HCT116 (cell line): ENCODE measurements at regions not wholly inside any gene's neighbourhood (a gene's known extent, or its start where the extent isn't known, plus 50 kb on each side); places are given as distances from the start of the nearest gene placed in this dataset.

Experiments
- ATAC-seq: fragments of 200-7000 bp; cut with Tn5 transposase; 2 replicates; pipeline ENCODE4 v1.9.1; 2020; ENCODE audit warnings: mild to moderate bottlenecking, moderate library complexity
- BruUV-seq: library from RNA; stranded (reverse); fragments of 400-500 nt; replicated peaks from 2 replicates; lab custom pipeline; 2021; lab: Mats Ljungman, UMichigan
- CTCF ChIA-PET: fragments of 300-600 bp; sonication (Branson Sonifier 250); formaldehyde crosslinking; loops from one replicate; lab custom pipeline; 2021; ENCODE audit warnings: antibody characterized with exemption; lab: Charles Lee
- POLR2A ChIA-PET: fragments of 300-600, 350-600 bp; sonication (Branson Sonifier 250); formaldehyde crosslinking; loops from one replicate; lab custom pipeline; 2021; ENCODE audit warnings: antibody characterized with exemption; lab: Charles Lee
- RAD21 ChIA-PET, 2 experiments: fragments of 300-600 bp; sonication (Branson Sonifier 250); formaldehyde crosslinking; loops; one replicate each; lab custom pipeline; 2023; ENCODE audit warnings: low total read pairs in 2 of 2; ENCODE audit not compliant: uncharacterized antibody in 2 of 2, unreplicated experiment in 2 of 2, low non-redundant PET in 1 of 2; lab: Charles Lee
- DNase-seq: peaks from one replicate; pipeline ENCODE4 v3.0.0-alpha.2; 2010; ENCODE audit warnings: low read depth, low spot score
- H2AFZ ChIP-seq: fragments of 200-600 bp; shearing (Covaris generic), sonication (generic); 2 replicates; pipeline ENCODE4 v1.6.1; 2017; ENCODE audit warnings: low read depth, mixed run types, mixed read lengths, antibody characterized with exemption, low read length; ENCODE audit not compliant: poor library complexity, severe bottlenecking
- H3K27ac ChIP-seq: 2 replicates; pipeline ENCODE4 v1.5.1; 2012; ENCODE audit warnings: low read depth, low read length
- H3K27me3 ChIP-seq: fragments of 200-600 bp; sonication (generic); 2 replicates; pipeline ENCODE4 v1.6.1; 2016; ENCODE audit warnings: mixed run types, low read length, mixed read lengths; ENCODE audit not compliant: insufficient read depth
- H3K36me3 ChIP-seq, 2 experiments: fragments of 200-500 bp in 1 of 2; fragments of 200-600 bp in 1 of 2; sonication (Bioruptor generic) in 1 of 2; sonication (generic) in 1 of 2; 2 replicates each; pipeline versions ENCODE4 v1.5.1 to v1.6.1; 2014 to 2016; ENCODE audit warnings: low read length in 2 of 2, inconsistent platforms in 1 of 2, mixed read lengths in 1 of 2, mixed run types in 1 of 2; ENCODE audit not compliant: insufficient read depth in 2 of 2, control insufficient read depth in 1 of 2
- H3K4me1 ChIP-seq, 2 experiments: fragments of 200-600 bp in 1 of 2; sonication (generic) in 1 of 2; 2 replicates each; pipeline versions ENCODE4 v1.5.1 to v1.6.1; 2012 to 2017; ENCODE audit warnings: low read length in 2 of 2, inconsistent platforms in 1 of 2, mild to moderate bottlenecking in 1 of 2, mixed read lengths in 1 of 2, mixed run types in 1 of 2, moderate library complexity in 1 of 2; ENCODE audit not compliant: insufficient read depth in 2 of 2, control insufficient read depth in 1 of 2
- H3K4me2 ChIP-seq: fragments of 200-600 bp; sonication (generic); 2 replicates; pipeline ENCODE4 v1.6.1; 2017; ENCODE audit warnings: mixed run types, low read length, mixed read lengths
- H3K4me3 ChIP-seq, 2 experiments: fragments of 200-600 bp in 1 of 2; sonication (generic) in 1 of 2; replicated peaks in 1 of 2; 2 replicates each; pipeline ENCODE4 v1.5.1; 2011 to 2016; ENCODE audit warnings: low read length in 2 of 2, control low read depth in 1 of 2, low read depth in 1 of 2, mild to moderate bottlenecking in 1 of 2, mixed read lengths in 1 of 2, mixed run types in 1 of 2
- H3K79me2 ChIP-seq: fragments of 200-600 bp; sonication (generic); 2 replicates; pipeline ENCODE4 v1.6.1; 2017; ENCODE audit warnings: mild to moderate bottlenecking, mixed run types, low read length, moderate library complexity, mixed read lengths; ENCODE audit not compliant: insufficient read depth
- H3K9ac ChIP-seq: fragments of 200-600 bp; sonication (generic); 2 replicates; pipeline ENCODE4 v1.6.1; 2016; ENCODE audit warnings: low read length, mixed read lengths
- H3K9me2 ChIP-seq: fragments of 200-600 bp; sonication (generic), shearing (Covaris generic); 2 replicates; pipeline ENCODE4 v1.6.1; 2017; ENCODE audit warnings: mixed run types, mild to moderate bottlenecking, moderate library complexity; ENCODE audit not compliant: insufficient read depth
- H3K9me3 ChIP-seq, 2 experiments: fragments of 200-500 bp in 1 of 2; fragments of 200-600 bp in 1 of 2; sonication (Bioruptor generic) in 1 of 2; sonication (generic) in 1 of 2; 2 replicates each; pipeline ENCODE4 v1.6.1; 2014 to 2017; ENCODE audit warnings: low read length in 2 of 2, mixed read lengths in 2 of 2, inconsistent platforms in 1 of 2, low read depth in 1 of 2, mild to moderate bottlenecking in 1 of 2, mixed run types in 1 of 2, moderate library complexity in 1 of 2; ENCODE audit not compliant: control insufficient read depth in 1 of 2, insufficient read depth in 1 of 2
- H4K20me1 ChIP-seq: fragments of 200-600 bp; sonication (generic), shearing (Covaris generic); 2 replicates; pipeline ENCODE4 v1.6.1; 2017; ENCODE audit warnings: mixed run types, mild to moderate bottlenecking, moderate library complexity; ENCODE audit not compliant: insufficient read depth
- CBX3 ChIP-seq: IDR thresholded peaks from 2 replicates; pipeline ENCODE4 v1.6.1; 2012; ENCODE audit warnings: low read depth
- EZH2 ChIP-seq: fragments of 200-600 bp; sonication (generic); IDR thresholded peaks from 2 replicates; pipeline ENCODE4 v1.6.1; 2017; ENCODE audit warnings: antibody characterized with exemption, mixed run types
- POLR2A ChIP-seq: IDR thresholded peaks from 2 replicates; pipeline ENCODE4 v1.7.0; 2011; ENCODE audit warnings: borderline replicate concordance; ENCODE audit not compliant: insufficient read depth, insufficient read length; ENCODE audit errors: extremely low read depth
- POLR2AphosphoS5 ChIP-seq: IDR thresholded peaks from 2 replicates; pipeline ENCODE4 v1.6.1; 2011; ENCODE audit warnings: mild to moderate bottlenecking, low read depth, low read length, moderate library complexity
- RAD21 ChIP-seq: IDR thresholded peaks from 2 replicates; pipeline ENCODE4 v1.6.1; 2012; ENCODE audit warnings: low read depth, mild to moderate bottlenecking
- SIN3A ChIP-seq: IDR thresholded peaks from 2 replicates; pipeline ENCODE4 v1.6.1; 2012; ENCODE audit warnings: low read depth
- SP1 ChIP-seq: IDR thresholded peaks from 2 replicates; pipeline ENCODE4 v1.6.1; 2012; ENCODE audit warnings: low read depth
- TCF7L2 ChIP-seq: IDR thresholded peaks from 2 replicates; pipeline ENCODE4 v1.7.0; 2011; ENCODE audit warnings: borderline replicate concordance, inconsistent platforms; ENCODE audit not compliant: insufficient read depth, insufficient read length; ENCODE audit errors: extremely low read depth
- ZBTB33 ChIP-seq: IDR thresholded peaks from 2 replicates; pipeline ENCODE4 v1.6.1; 2011; ENCODE audit warnings: mild to moderate bottlenecking, low read length, moderate library complexity; ENCODE audit not compliant: insufficient replicate concordance; ENCODE audit errors: extremely low read depth
- ZFX ChIP-seq: fragments of 450-650 bp; IDR thresholded peaks from 2 replicates; pipeline ENCODE4 v1.6.1; 2017
- ZNF274 ChIP-seq: fragments of 200-500 bp; sonication (Bioruptor generic); IDR thresholded peaks from 2 replicates; pipeline ENCODE4 v1.6.1; 2014; ENCODE audit warnings: mild to moderate bottlenecking, low read depth, low read length, inconsistent platforms
- intact Hi-C: fragments of 100-400 bp; cut with micrococcal nuclease; formaldehyde crosslinking; loops from 2 replicates; pipeline ENCODE4 v1.10.0; 2022
- TF ChIP-seq, protein P1 (sequence below), 3 experiments: fragments of 200-600 bp in 1 of 3; sonication (generic) in 1 of 3; IDR thresholded peaks in 2 of 3; conservative IDR thresholded peaks in 1 of 3; 2 replicates each; pipeline ENCODE4 v1.5.1; 2012 to 2017; ENCODE audit warnings: low read depth in 2 of 3, low read length in 2 of 3, antibody characterized with exemption in 1 of 3, borderline replicate concordance in 1 of 3, control low read depth in 1 of 3, mild to moderate bottlenecking in 1 of 3, mixed read lengths in 1 of 3, mixed run types in 1 of 3, moderate library complexity in 1 of 3; ENCODE audit not compliant: insufficient read depth in 1 of 3

GRCh38 chr16:63361032-63361624 is 1324.9 kb upstream of the CDH8 start:
- H3K36me3 ChIP-seq: no peaks in the 10 kb centered on the region
- no peak overlapping the region for H3K4me2 ChIP-seq
- H3K4me1 ChIP-seq: no peaks in the 10 kb centered on the region
- CTCF ChIA-PET: no interaction called here
- RAD21 ChIA-PET: no interaction called here
- DNase-seq (peak; percentile 15), ATAC-seq (no peak)
- H3K9me2 ChIP-seq: no peaks in the 10 kb centered on the region
- H3K4me3 ChIP-seq: no peak overlapping the region
- H3K27me3 ChIP-seq: no peaks in the 10 kb centered on the region
- no peak overlapping the region for H3K27ac ChIP-seq
- intact Hi-C loops: loop anchor here (5.0 kb wide), 1 partner anchor 1756 kb away; no protein-coding TSS in a partner anchor
- no peak overlapping the region for H3K9ac ChIP-seq
- POLR2A ChIA-PET: no interaction called here
- H4K20me1 ChIP-seq: no peaks in the 10 kb centered on the region
- peaks cover 0 to 24% of the 10 kb centered on the region in 2 experiments; a peak in 2 of 4 replicates for H3K9me3 ChIP-seq
- no TSS peak for BruUV-seq
- H3K79me2 ChIP-seq: no peaks in the 10 kb centered on the region
- peak; percentile 49 for TF ChIP-seq RAD21
- no peak for TF ChIP-seq ZFX
- TF ChIP-seq SP1: no peak
- TF ChIP-seq, protein P1, sequence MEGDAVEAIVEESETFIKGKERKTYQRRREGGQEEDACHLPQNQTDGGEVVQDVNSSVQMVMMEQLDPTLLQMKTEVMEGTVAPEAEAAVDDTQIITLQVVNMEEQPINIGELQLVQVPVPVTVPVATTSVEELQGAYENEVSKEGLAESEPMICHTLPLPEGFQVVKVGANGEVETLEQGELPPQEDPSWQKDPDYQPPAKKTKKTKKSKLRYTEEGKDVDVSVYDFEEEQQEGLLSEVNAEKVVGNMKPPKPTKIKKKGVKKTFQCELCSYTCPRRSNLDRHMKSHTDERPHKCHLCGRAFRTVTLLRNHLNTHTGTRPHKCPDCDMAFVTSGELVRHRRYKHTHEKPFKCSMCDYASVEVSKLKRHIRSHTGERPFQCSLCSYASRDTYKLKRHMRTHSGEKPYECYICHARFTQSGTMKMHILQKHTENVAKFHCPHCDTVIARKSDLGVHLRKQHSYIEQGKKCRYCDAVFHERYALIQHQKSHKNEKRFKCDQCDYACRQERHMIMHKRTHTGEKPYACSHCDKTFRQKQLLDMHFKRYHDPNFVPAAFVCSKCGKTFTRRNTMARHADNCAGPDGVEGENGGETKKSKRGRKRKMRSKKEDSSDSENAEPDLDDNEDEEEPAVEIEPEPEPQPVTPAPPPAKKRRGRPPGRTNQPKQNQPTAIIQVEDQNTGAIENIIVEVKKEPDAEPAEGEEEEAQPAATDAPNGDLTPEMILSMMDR (IDR thresholded peaks at IDR 0.05 in 2 of 3, conservative IDR thresholded peaks at IDR 0.05 in 1 of 3; ENCODE audit: borderline replicate concordance in 1 of 3, insufficient read depth in 1 of 3, low read depth in 2 of 3, low read length in 2 of 3): peak; percentile 19 to 69 (median 68); a peak in 5 of 6 replicates
- H2AFZ ChIP-seq: no peak overlapping the region

- Histone ChIP-seq H4K20me1 (no peaks in the 10 kb centered on the region), H3K36me3 (no peaks in the 10 kb centered on the region), H3K27me3 (no peaks in the 10 kb centered on the region), H3K27ac (no peak overlapping the region), H3K9me3 (peaks cover 4 to 15% of the 10 kb centered on the region in 2 experiments; a peak in 3 of 4 replicates), H3K4me2 (no peak overlapping the region), H3K4me1 (no peaks in the 10 kb centered on the region), H3K79me2 (no peaks in the 10 kb centered on the region), H2AFZ (no peak overlapping the region), H3K9me2 (no peaks in the 10 kb centered on the region), H3K9ac (no peak overlapping the region), H3K4me3 (no peak overlapping the region)
- ChIA-PET POLR2A (no interaction called here), RAD21 (no interaction called here), CTCF (no interaction called here)
- no TSS peak for BruUV-seq
- intact Hi-C loops: no loop called here
- no peak for TF ChIP-seq POLR2AphosphoS5
- TF ChIP-seq EZH2: no peak
- TF ChIP-seq ZBTB33: no peak
- TF ChIP-seq RAD21: no peak
- no peak for TF ChIP-seq CBX3
- TF ChIP-seq ZNF274: no peak
- TF ChIP-seq SIN3A: no peak
- TF ChIP-seq TCF7L2: no peak
- no peak for TF ChIP-seq POLR2A
- ATAC-seq (no peak), DNase-seq (no peak)
Measured at GRCh38 chr16:63349961-63350360, 1313.7 kb upstream of the CDH8 start.
